Osteoblast (primary cell): ENCODE measurements at regions not wholly inside any gene's neighbourhood (a gene's known extent, or its start where the extent isn't known, plus 50 kb on each side); places are given as distances from the start of the nearest gene placed in this dataset.

Experiments
- DNase-seq: peaks from one replicate; pipeline ENCODE4 v3.0.0; 2011; ENCODE audit warnings: low spot score, mixed read lengths; ENCODE audit not compliant: insufficient read length; ENCODE audit errors: missing footprints
- H2AFZ ChIP-seq: 2 replicates; pipeline ENCODE4 v1.6.0; 2011; ENCODE audit warnings: mild to moderate bottlenecking, low read length
- H3K27ac ChIP-seq: 2 replicates; pipeline ENCODE4 v1.5.1; 2011; ENCODE audit warnings: mild to moderate bottlenecking, low read depth, low read length, moderate library complexity
- H3K27me3 ChIP-seq: 2 replicates; pipeline ENCODE4 v1.6.0; 2012; ENCODE audit warnings: mild to moderate bottlenecking, control low read depth, inconsistent platforms, low read length, moderate library complexity; ENCODE audit not compliant: insufficient read depth
- H3K36me3 ChIP-seq: 2 replicates; pipeline ENCODE4 v1.5.1; 2011; ENCODE audit warnings: mild to moderate bottlenecking, low read length, control low read depth, moderate library complexity; ENCODE audit not compliant: insufficient read depth
- H3K4me1 ChIP-seq: 2 replicates; pipeline ENCODE4 v1.5.1; 2011; ENCODE audit warnings: mild to moderate bottlenecking, low read length, control low read depth, moderate library complexity; ENCODE audit not compliant: insufficient read depth
- H3K4me2 ChIP-seq: 2 replicates; pipeline ENCODE4 v1.6.0; 2011; ENCODE audit warnings: mild to moderate bottlenecking, low read length; ENCODE audit not compliant: insufficient read depth
- H3K4me3 ChIP-seq: fragments of 200-600 bp; sonication (generic); 3 replicates; pipeline ENCODE4 v1.5.1; 2012; ENCODE audit warnings: mild to moderate bottlenecking, low read length, inconsistent platforms; ENCODE audit not compliant: insufficient read depth
- H3K79me2 ChIP-seq: 2 replicates; pipeline ENCODE4 v1.6.0; 2012; ENCODE audit warnings: mild to moderate bottlenecking, low read length, control low read depth, inconsistent platforms; ENCODE audit not compliant: insufficient read depth
- H3K9me3 ChIP-seq: 2 replicates; pipeline ENCODE4 v1.5.1; 2011; ENCODE audit warnings: low read depth, low read length, control low read depth
- H4K20me1 ChIP-seq: 2 replicates; pipeline ENCODE4 v1.6.0; 2012; ENCODE audit warnings: mild to moderate bottlenecking, low read length, control low read depth; ENCODE audit not compliant: insufficient read depth
- CTCF ChIP-seq: IDR thresholded peaks from 2 replicates; pipeline ENCODE4 v1.5.1; 2011; ENCODE audit warnings: mild to moderate bottlenecking, low read depth, low read length, moderate library complexity; ENCODE audit errors: extremely low read depth

GRCh38 chr2:238655974-238656722, 191.7 kb upstream of the TWIST2 start:
- no peaks in the 10 kb centered on the region for H3K36me3 ChIP-seq
- no peak for DNase-seq
- no peak for TF ChIP-seq CTCF
- H3K27me3 ChIP-seq, result peaks cover 7% of the 10 kb centered on the region
- no peak overlapping the region for H3K4me3 ChIP-seq
- H3K4me2 ChIP-seq, result no peak overlapping the region
- H3K27ac ChIP-seq, result no peak overlapping the region
- no peaks in the 10 kb centered on the region for H3K9me3 ChIP-seq
- H3K4me1 ChIP-seq, result no peaks in the 10 kb centered on the region
- H3K79me2 ChIP-seq, result no peaks in the 10 kb centered on the region
- no peak overlapping the region for H2AFZ ChIP-seq
- no peaks in the 10 kb centered on the region for H4K20me1 ChIP-seq

- Histone ChIP-seq H3K79me2 (no peaks in the 10 kb centered on the region), H3K4me1 (no peaks in the 10 kb centered on the region), H3K4me2 (no peak overlapping the region), H3K27ac (no peak overlapping the region), H3K9me3 (no peaks in the 10 kb centered on the region), H3K36me3 (no peaks in the 10 kb centered on the region), H2AFZ (no peak overlapping the region), H3K4me3 (no peak overlapping the region), H4K20me1 (no peaks in the 10 kb centered on the region), H3K27me3 (peaks cover 7% of the 10 kb centered on the region)
- no peak for DNase-seq
- TF ChIP-seq CTCF, result no peak
These were observed 190.5 kb upstream of the TWIST2 start for GRCh38 chr2:238657132-238658053.

GRCh38 chr2:238658054-238658407, 189.9 kb upstream of the TWIST2 start:
- H3K27ac ChIP-seq, result no peak overlapping the region
- H3K4me3 ChIP-seq, result no peak overlapping the region
- peaks cover 7% of the 10 kb centered on the region for H3K27me3 ChIP-seq
- H3K4me1 ChIP-seq, result no peaks in the 10 kb centered on the region
- no peaks in the 10 kb centered on the region for H4K20me1 ChIP-seq
- TF ChIP-seq CTCF, result no peak
- H2AFZ ChIP-seq, result no peak overlapping the region
- no peak overlapping the region for H3K4me2 ChIP-seq
- no peaks in the 10 kb centered on the region for H3K36me3 ChIP-seq
- H3K79me2 ChIP-seq, result no peaks in the 10 kb centered on the region
- no peaks in the 10 kb centered on the region for H3K9me3 ChIP-seq
- DNase-seq, result no peak

GRCh38 chr2:238658820-238659219, 189.1 kb upstream of the TWIST2 start:
- H3K27ac ChIP-seq, result no peak overlapping the region
- H3K4me2 ChIP-seq, result no peak overlapping the region
- no peaks in the 10 kb centered on the region for H3K79me2 ChIP-seq
- peaks cover 7% of the 10 kb centered on the region for H3K27me3 ChIP-seq
- H2AFZ ChIP-seq, result no peak overlapping the region
- H3K4me3 ChIP-seq, result no peak overlapping the region
- H4K20me1 ChIP-seq, result no peaks in the 10 kb centered on the region
- H3K9me3 ChIP-seq, result no peaks in the 10 kb centered on the region
- no peaks in the 10 kb centered on the region for H3K4me1 ChIP-seq
- no peak for DNase-seq
- no peak for TF ChIP-seq CTCF
- no peaks in the 10 kb centered on the region for H3K36me3 ChIP-seq
